Activated CD8-positive, alpha-beta memory T cell treated with anti-CD3 and anti-CD28 coated beads, Interleukin-2, amount 10 ng/mL, durations not matched to agents 7 days and 5 days (primary cell): ENCODE measurements at regions not wholly inside any gene's neighbourhood (a gene's known extent, or its start where the extent isn't known, plus 50 kb on each side); places are given as distances from the start of the nearest gene placed in this dataset.

Source experiments
- ATAC-seq: fragments of 150-1000 bp; cut with Tn5 transposase; one replicate; pipeline ENCODE4 v1.10.0; 2021; ENCODE audit warnings: moderate library complexity
- CTCF ChIA-PET: fragments of 350-600 bp; sonication (Branson Sonifier 250); formaldehyde crosslinking; loops from one replicate; lab custom pipeline; 2021; ENCODE audit warnings: antibody characterized with exemption; lab: Charles Lee
- DNase-seq: peaks from one replicate; pipeline ENCODE4 v3.0.0-alpha.2; 2020
- H3K27ac Mint-ChIP-seq: one replicate; pipeline ENCODE4 v1.8.0; 2021; ENCODE audit warnings: mild to moderate bottlenecking, mixed read lengths
- H3K27me3 Mint-ChIP-seq: one replicate; pipeline ENCODE4 v1.8.0; 2021; ENCODE audit warnings: mixed read lengths
- H3K36me3 Mint-ChIP-seq: one replicate; pipeline ENCODE4 v1.8.0; 2021; ENCODE audit warnings: mild to moderate bottlenecking, mixed read lengths
- H3K4me1 Mint-ChIP-seq: one replicate; pipeline ENCODE4 v1.8.0; 2021; ENCODE audit warnings: mixed read lengths
- H3K4me3 Mint-ChIP-seq: one replicate; pipeline ENCODE4 v1.8.0; 2021; ENCODE audit warnings: mild to moderate bottlenecking, moderate library complexity, mixed read lengths
- H3K9me3 Mint-ChIP-seq: one replicate; pipeline ENCODE4 v1.8.0; 2022; ENCODE audit warnings: low read depth, mixed read lengths

- no peak for ATAC-seq
- Mint-ChIP-seq H3K36me3 (no peaks in the 10 kb centered on the region), H3K9me3 (no peaks in the 10 kb centered on the region), H3K4me1 (no peaks in the 10 kb centered on the region), H3K27ac (no peak overlapping the region), H3K27me3 (no peaks in the 10 kb centered on the region), H3K4me3 (no peak overlapping the region)
- no peak for DNase-seq
- CTCF ChIA-PET = interaction anchor here (0.9 kb wide), 1 partner anchor 361 kb away, joined by 3 read pairs; no protein-coding TSS in a partner anchor
Measured at GRCh38 chr2:17309741-17310339, 208.4 kb downstream of the RAD51AP2 start.

GRCh38 chr2:17309181-17309580 is 209.1 kb downstream of the RAD51AP2 start:
- Mint-ChIP-seq H3K9me3 (no peaks in the 10 kb centered on the region), H3K4me1 (no peaks in the 10 kb centered on the region)
- CTCF ChIA-PET = interaction anchor here (0.9 kb wide), 1 partner anchor 362 kb away, joined by 3 read pairs; no protein-coding TSS in a partner anchor

GRCh38 chr2:17306706-17307105 is 211.5 kb downstream of the RAD51AP2 start:
- Mint-ChIP-seq H3K9me3 (no peaks in the 10 kb centered on the region), H3K27me3 (no peaks in the 10 kb centered on the region), H3K27ac (no peak overlapping the region), H3K4me1 (no peaks in the 10 kb centered on the region), H3K4me3 (no peak overlapping the region), H3K36me3 (no peaks in the 10 kb centered on the region)
- ATAC-seq (no peak), DNase-seq (no peak)
- CTCF ChIA-PET = no interaction called here

More at GRCh38 chr2:17309181-17309580, 209.1 kb downstream of the RAD51AP2 start:
- DNase-seq = no peak
- no peaks in the 10 kb centered on the region for H3K36me3 Mint-ChIP-seq
- no peak overlapping the region for H3K27ac Mint-ChIP-seq
- H3K4me3 Mint-ChIP-seq = no peak overlapping the region
- H3K27me3 Mint-ChIP-seq = no peaks in the 10 kb centered on the region
- no peak for ATAC-seq

- no peaks in the 10 kb centered on the region for H3K4me1 Mint-ChIP-seq
- no peak overlapping the region for H3K27ac Mint-ChIP-seq
- no peaks in the 10 kb centered on the region for H3K36me3 Mint-ChIP-seq
Measured at GRCh38 chr2:17306219-17306618, 212.0 kb downstream of the RAD51AP2 start.

GRCh38 chr2:17303521-17303920 is 214.7 kb downstream of the RAD51AP2 start:
- no peak overlapping the region for H3K4me3 Mint-ChIP-seq
- H3K36me3 Mint-ChIP-seq = no peaks in the 10 kb centered on the region
- no peaks in the 10 kb centered on the region for H3K9me3 Mint-ChIP-seq
- no peak for DNase-seq
- CTCF ChIA-PET = no interaction called here
- ATAC-seq = no peak
- H3K27me3 Mint-ChIP-seq = no peaks in the 10 kb centered on the region
- no peaks in the 10 kb centered on the region for H3K4me1 Mint-ChIP-seq
- no peak overlapping the region for H3K27ac Mint-ChIP-seq

More at GRCh38 chr2:17306219-17306618, 212.0 kb downstream of the RAD51AP2 start:
- ATAC-seq (no peak), DNase-seq (no peak)
- H3K9me3 Mint-ChIP-seq = no peaks in the 10 kb centered on the region
- H3K27me3 Mint-ChIP-seq = no peaks in the 10 kb centered on the region
- H3K4me3 Mint-ChIP-seq = no peak overlapping the region
- CTCF ChIA-PET = no interaction called here

- CTCF ChIA-PET = no interaction called here
- no peaks in the 10 kb centered on the region for H3K9me3 Mint-ChIP-seq
- H3K4me1 Mint-ChIP-seq = no peaks in the 10 kb centered on the region
- H3K36me3 Mint-ChIP-seq = no peaks in the 10 kb centered on the region
- H3K27me3 Mint-ChIP-seq = no peaks in the 10 kb centered on the region
- DNase-seq (no peak), ATAC-seq (no peak)
- H3K4me3 Mint-ChIP-seq = no peak overlapping the region
- no peak overlapping the region for H3K27ac Mint-ChIP-seq
Measured at GRCh38 chr2:17303054-17303453, 215.2 kb downstream of the RAD51AP2 start.

- CTCF ChIA-PET = no interaction called here
- Mint-ChIP-seq H3K9me3 (no peaks in the 10 kb centered on the region), H3K4me1 (no peaks in the 10 kb centered on the region), H3K4me3 (no peak overlapping the region), H3K36me3 (no peaks in the 10 kb centered on the region), H3K27me3 (no peaks in the 10 kb centered on the region), H3K27ac (no peak overlapping the region)
- ATAC-seq = no peak
- DNase-seq = no peak
Measured at GRCh38 chr2:17302281-17302680, 216.0 kb downstream of the RAD51AP2 start.

- H3K4me3 Mint-ChIP-seq = no peak overlapping the region
- H3K9me3 Mint-ChIP-seq = no peaks in the 10 kb centered on the region
- H3K27ac Mint-ChIP-seq = no peak overlapping the region
Measured at GRCh38 chr2:17301437-17301836, 216.8 kb downstream of the RAD51AP2 start.

GRCh38 chr2:17299891-17300540 is 218.2 kb downstream of the RAD51AP2 start:
- CTCF ChIA-PET = no interaction called here
- DNase-seq (no peak), ATAC-seq (no peak)
- Mint-ChIP-seq H3K9me3 (no peaks in the 10 kb centered on the region), H3K27me3 (no peaks in the 10 kb centered on the region), H3K4me3 (no peak overlapping the region), H3K4me1 (no peaks in the 10 kb centered on the region), H3K36me3 (no peaks in the 10 kb centered on the region), H3K27ac (no peak overlapping the region)

More at GRCh38 chr2:17301437-17301836, 216.8 kb downstream of the RAD51AP2 start:
- CTCF ChIA-PET = no interaction called here
- DNase-seq (no peak), ATAC-seq (no peak)
- no peaks in the 10 kb centered on the region for H3K36me3 Mint-ChIP-seq
- no peaks in the 10 kb centered on the region for H3K4me1 Mint-ChIP-seq
- no peaks in the 10 kb centered on the region for H3K27me3 Mint-ChIP-seq

GRCh38 chr2:17298453-17298852 is 219.8 kb downstream of the RAD51AP2 start:
- H3K9me3 Mint-ChIP-seq = no peaks in the 10 kb centered on the region
- no peaks in the 10 kb centered on the region for H3K36me3 Mint-ChIP-seq
- no peak for DNase-seq
- no peaks in the 10 kb centered on the region for H3K27me3 Mint-ChIP-seq
- CTCF ChIA-PET = no interaction called here
- no peak overlapping the region for H3K4me3 Mint-ChIP-seq
- no peak for ATAC-seq
- no peak overlapping the region for H3K27ac Mint-ChIP-seq
- no peaks in the 10 kb centered on the region for H3K4me1 Mint-ChIP-seq

- no peaks in the 10 kb centered on the region for H3K27me3 Mint-ChIP-seq
- CTCF ChIA-PET = no interaction called here
- no peak overlapping the region for H3K27ac Mint-ChIP-seq
- H3K4me3 Mint-ChIP-seq = no peak overlapping the region
- no peaks in the 10 kb centered on the region for H3K9me3 Mint-ChIP-seq
- no peak for ATAC-seq
- H3K36me3 Mint-ChIP-seq = no peaks in the 10 kb centered on the region
- H3K4me1 Mint-ChIP-seq = no peaks in the 10 kb centered on the region
- no peak for DNase-seq
Measured at GRCh38 chr2:17296686-17297085, 221.6 kb downstream of the RAD51AP2 start.

- DNase-seq = no peak
- no peak overlapping the region for H3K27ac Mint-ChIP-seq
- H3K4me3 Mint-ChIP-seq = no peak overlapping the region
- H3K27me3 Mint-ChIP-seq = no peaks in the 10 kb centered on the region
- H3K9me3 Mint-ChIP-seq = no peaks in the 10 kb centered on the region
- H3K4me1 Mint-ChIP-seq = no peaks in the 10 kb centered on the region
- ATAC-seq = no peak
- CTCF ChIA-PET = no interaction called here
- H3K36me3 Mint-ChIP-seq = no peaks in the 10 kb centered on the region
Measured at GRCh38 chr2:17289669-17290068, 228.6 kb downstream of the RAD51AP2 start.

GRCh38 chr2:17287183-17287582 is 231.1 kb downstream of the RAD51AP2 start:
- DNase-seq (no peak), ATAC-seq (no peak)
- Mint-ChIP-seq H3K36me3 (no peaks in the 10 kb centered on the region), H3K9me3 (no peaks in the 10 kb centered on the region), H3K4me3 (no peak overlapping the region), H3K27me3 (no peaks in the 10 kb centered on the region), H3K27ac (no peak overlapping the region), H3K4me1 (no peaks in the 10 kb centered on the region)
- CTCF ChIA-PET = no interaction called here

GRCh38 chr2:17282826-17283225 is 235.4 kb downstream of the RAD51AP2 start:
- H3K27ac Mint-ChIP-seq = no peak overlapping the region
- no peaks in the 10 kb centered on the region for H3K36me3 Mint-ChIP-seq
- H3K9me3 Mint-ChIP-seq = no peaks in the 10 kb centered on the region
- ATAC-seq (no peak), DNase-seq (no peak)
- no peaks in the 10 kb centered on the region for H3K4me1 Mint-ChIP-seq
- CTCF ChIA-PET = no interaction called here
- H3K27me3 Mint-ChIP-seq = no peaks in the 10 kb centered on the region
- no peak overlapping the region for H3K4me3 Mint-ChIP-seq
